CD14-positive monocyte (primary cell): ENCODE measurements at regions not wholly inside any gene's neighbourhood (a gene's known extent, or its start where the extent isn't known, plus 50 kb on each side); places are given as distances from the start of the nearest gene placed in this dataset.

Experiments
- DNase-seq, 3 donors: peaks; one replicate each; pipeline ENCODE4 v3.0.0-alpha.2; 2011 to 2022
- H2AFZ ChIP-seq: 2 replicates; pipeline ENCODE4 v1.6.0; 2012; ENCODE audit warnings: mild to moderate bottlenecking, low read depth, low read length, inconsistent platforms; ENCODE audit not compliant: insufficient read depth, poor library complexity, severe bottlenecking
- H3K27ac ChIP-seq, 2 donors: 1 replicate in 1 of 2; 2 replicates in 1 of 2; pipeline ENCODE4 v1.5.1; 2012 to 2013; ENCODE audit warnings: low read length in 2 of 2, control low read depth in 1 of 2, inconsistent platforms in 1 of 2, low read depth in 1 of 2, mild to moderate bottlenecking in 1 of 2
- H3K27me3 ChIP-seq, 2 donors: one replicate each; pipeline versions ENCODE4 v1.6.0 to v1.6.1; 2011 to 2013; ENCODE audit warnings: low read length in 2 of 2; ENCODE audit not compliant: control insufficient read depth in 2 of 2, insufficient read depth in 2 of 2
- H3K36me3 ChIP-seq, 2 donors: replicated peaks in 1 of 2; 1 replicate in 1 of 2; 2 replicates in 1 of 2; pipeline versions ENCODE4 v1.5.1 to v1.6.1; 2012 to 2013; ENCODE audit warnings: low read length in 2 of 2, control low read depth in 1 of 2, inconsistent platforms in 1 of 2, mild to moderate bottlenecking in 1 of 2; ENCODE audit not compliant: insufficient read depth in 2 of 2, control insufficient read depth in 1 of 2
- H3K4me1 ChIP-seq, 2 donors: 1 replicate in 1 of 2; 2 replicates in 1 of 2; pipeline versions ENCODE4 v1.5.1 to v1.6.1; 2012 to 2013; ENCODE audit warnings: low read length in 2 of 2, control low read depth in 1 of 2, inconsistent platforms in 1 of 2, mild to moderate bottlenecking in 1 of 2, moderate library complexity in 1 of 2; ENCODE audit not compliant: insufficient read depth in 2 of 2, control insufficient read depth in 1 of 2
- H3K4me2 ChIP-seq: replicated peaks from 2 replicates; pipeline ENCODE3; 2012; ENCODE audit warnings: low read length, moderate library complexity, mild to moderate bottlenecking; ENCODE audit not compliant: poor library complexity, severe bottlenecking; ENCODE audit errors: extremely low read depth
- H3K4me3 ChIP-seq, 3 experiments: fragments of 200-600 bp in 1 of 3; sonication (generic) in 1 of 3; replicated peaks in 1 of 3; 1 replicate in 2 of 3; 2 replicates in 1 of 3; pipeline ENCODE4 v1.5.1; 2011 to 2013; ENCODE audit warnings: low read length in 3 of 3, mild to moderate bottlenecking in 3 of 3, control low read depth in 2 of 3, low read depth in 2 of 3, inconsistent platforms in 1 of 3, moderate library complexity in 1 of 3
- H3K79me2 ChIP-seq: 2 replicates; pipeline ENCODE4 v1.6.0; 2012; ENCODE audit warnings: mild to moderate bottlenecking, control low read depth, inconsistent platforms, low read length, moderate library complexity; ENCODE audit not compliant: insufficient read depth
- H3K9ac ChIP-seq: 2 replicates; pipeline ENCODE4 v1.6.0; 2017; ENCODE audit warnings: low read length, mild to moderate bottlenecking; ENCODE audit not compliant: insufficient read depth, poor library complexity, severe bottlenecking
- H3K9me3 ChIP-seq, 2 donors: replicated peaks in 1 of 2; 1 replicate in 1 of 2; 2 replicates in 1 of 2; pipeline versions ENCODE4 v1.5.1 to v1.6.1; 2012 to 2013; ENCODE audit warnings: low read length in 2 of 2, control low read depth in 1 of 2; ENCODE audit not compliant: control insufficient read depth in 1 of 2, insufficient read depth in 1 of 2
- H4K20me1 ChIP-seq: 2 replicates; pipeline ENCODE4 v1.6.0; 2012; ENCODE audit warnings: mild to moderate bottlenecking, low read length, control low read depth, moderate library complexity; ENCODE audit not compliant: insufficient read depth
- H3K27ac Mint-ChIP-seq, 7 donors: one replicate each; pipeline ENCODE4 v1.8.0; 2020; ENCODE audit warnings: mild to moderate bottlenecking in 7 of 7, mixed read lengths in 7 of 7, moderate library complexity in 6 of 7, inconsistent platforms in 2 of 7
- H3K27me3 Mint-ChIP-seq, 3 donors: one replicate each; pipeline ENCODE4 v1.8.0; 2021 to 2022; ENCODE audit warnings: low read depth in 3 of 3, mild to moderate bottlenecking in 3 of 3, mixed read lengths in 3 of 3, moderate library complexity in 3 of 3, inconsistent platforms in 1 of 3
- H3K36me3 Mint-ChIP-seq, 2 donors: one replicate each; pipeline ENCODE4 v1.8.0; 2020; ENCODE audit warnings: mixed read lengths in 2 of 2, inconsistent platforms in 1 of 2, mild to moderate bottlenecking in 1 of 2
- H3K4me1 Mint-ChIP-seq: one replicate; pipeline ENCODE4 v1.8.0; 2020; ENCODE audit warnings: mild to moderate bottlenecking, mixed read lengths
- H3K4me3 Mint-ChIP-seq, 2 donors: one replicate each; pipeline ENCODE4 v1.8.0; 2020; ENCODE audit warnings: mild to moderate bottlenecking in 2 of 2, mixed read lengths in 2 of 2, moderate library complexity in 1 of 2
- H3K9me3 Mint-ChIP-seq, 7 donors: one replicate each; pipeline ENCODE4 v1.8.0; 2020 to 2022; ENCODE audit warnings: mixed read lengths in 7 of 7, mild to moderate bottlenecking in 6 of 7, moderate library complexity in 6 of 7, inconsistent platforms in 2 of 7
- WGBS: methylation state at CpG from one replicate; pipeline ENCODE4 v1.1.5; 2013; ENCODE audit warnings: missing lambda C conversion rate; ENCODE audit not compliant: insufficient coverage; 5-methylcytosine and 5-hydroxymethylcytosine counted together
- intact Hi-C, 2 donors: fragments of 100-400 bp; cut with micrococcal nuclease; formaldehyde crosslinking; loops; one replicate each; pipeline versions ENCODE4 v1.15.0 to v1.15.1; 2023
- TF ChIP-seq, protein P1 (sequence below): fragments of 200-600 bp; IDR thresholded peaks from one replicate; pipeline ENCODE4 v1.8.0; 2022; ENCODE audit warnings: antibody characterized with exemption, mild to moderate bottlenecking

GRCh38 chr10:4054656-4055435 is 269.8 kb upstream of the KLF6 start:
- Histone ChIP-seq H3K36me3 (no peaks in the 10 kb centered on the region), H3K27me3 (no peaks in the 10 kb centered on the region), H4K20me1 (no peaks in the 10 kb centered on the region), H3K9me3 (peaks cover 0 to 3% of the 10 kb centered on the region in 2 donors), H3K4me3 (no peak overlapping the region), H3K4me2 (no peak overlapping the region), H3K9ac (no peak overlapping the region), H3K4me1 (peaks cover 37 to 52% of the 10 kb centered on the region in 2 donors), H3K27ac (peak overlapping the region in 1 of 2 donors; percentile 84), H3K79me2 (no peaks in the 10 kb centered on the region), H2AFZ (no peak overlapping the region)
- no peak for DNase-seq
- H3K9me3 Mint-ChIP-seq: peaks cover 0 to 7% (median 4%) of the 10 kb centered on the region in 7 donors
- peaks cover 36% of the 10 kb centered on the region for H3K4me1 Mint-ChIP-seq
- WGBS: no CpG with 5 or more reads among the region's 6 CpGs
- peak overlapping the region; percentile 83 to 96 (median 91) for H3K27ac Mint-ChIP-seq
- intact Hi-C loops: loop anchor here in 1 of 2 donors (10.0 kb wide), 2 partner anchors 160 to 270 kb away; partner anchors contain the start of gene KLF6
- peaks cover 0 to 5% of the 10 kb centered on the region in 2 donors for H3K36me3 Mint-ChIP-seq
- no peak overlapping the region for H3K4me3 Mint-ChIP-seq
- TF ChIP-seq, protein P1, sequence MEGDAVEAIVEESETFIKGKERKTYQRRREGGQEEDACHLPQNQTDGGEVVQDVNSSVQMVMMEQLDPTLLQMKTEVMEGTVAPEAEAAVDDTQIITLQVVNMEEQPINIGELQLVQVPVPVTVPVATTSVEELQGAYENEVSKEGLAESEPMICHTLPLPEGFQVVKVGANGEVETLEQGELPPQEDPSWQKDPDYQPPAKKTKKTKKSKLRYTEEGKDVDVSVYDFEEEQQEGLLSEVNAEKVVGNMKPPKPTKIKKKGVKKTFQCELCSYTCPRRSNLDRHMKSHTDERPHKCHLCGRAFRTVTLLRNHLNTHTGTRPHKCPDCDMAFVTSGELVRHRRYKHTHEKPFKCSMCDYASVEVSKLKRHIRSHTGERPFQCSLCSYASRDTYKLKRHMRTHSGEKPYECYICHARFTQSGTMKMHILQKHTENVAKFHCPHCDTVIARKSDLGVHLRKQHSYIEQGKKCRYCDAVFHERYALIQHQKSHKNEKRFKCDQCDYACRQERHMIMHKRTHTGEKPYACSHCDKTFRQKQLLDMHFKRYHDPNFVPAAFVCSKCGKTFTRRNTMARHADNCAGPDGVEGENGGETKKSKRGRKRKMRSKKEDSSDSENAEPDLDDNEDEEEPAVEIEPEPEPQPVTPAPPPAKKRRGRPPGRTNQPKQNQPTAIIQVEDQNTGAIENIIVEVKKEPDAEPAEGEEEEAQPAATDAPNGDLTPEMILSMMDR: no peak
- no peaks in the 10 kb centered on the region for H3K27me3 Mint-ChIP-seq

- Histone ChIP-seq H4K20me1 (no peaks in the 10 kb centered on the region), H3K4me3 (no peak overlapping the region), H3K79me2 (no peaks in the 10 kb centered on the region), H3K27ac (peak overlapping the region; percentile 55 to 84), H3K9ac (peak overlapping the region; percentile 10), H3K4me2 (peak overlapping the region; percentile 6), H3K9me3 (peaks cover 0 to 3% of the 10 kb centered on the region in 2 donors), H3K27me3 (no peaks in the 10 kb centered on the region), H3K36me3 (no peaks in the 10 kb centered on the region), H3K4me1 (peaks cover 37 to 45% of the 10 kb centered on the region in 2 donors), H2AFZ (no peak overlapping the region)
- TF ChIP-seq, protein P1: no peak
- Mint-ChIP-seq H3K4me1 (peaks cover 32% of the 10 kb centered on the region), H3K4me3 (no peak overlapping the region), H3K27me3 (no peaks in the 10 kb centered on the region), H3K27ac (peak overlapping the region; percentile 83 to 96 (median 91)), H3K9me3 (peaks cover 0 to 7% (median 4%) of the 10 kb centered on the region in 7 donors), H3K36me3 (peaks cover 0 to 5% of the 10 kb centered on the region in 2 donors)
- intact Hi-C loops: loop anchor here in 1 of 2 donors (10.0 kb wide), 2 partner anchors 159 to 269 kb away; partner anchors contain the start of gene KLF6
- peak; percentile 81 to 92 (median 82) for DNase-seq
- no CpG with 5 or more reads among the region's 8 CpGs for WGBS
These were observed 268.9 kb upstream of the KLF6 start for GRCh38 chr10:4053940-4054339.
